SU-DHL-6 (cell line): ENCODE measurements at regions not wholly inside any gene's neighbourhood (a gene's known extent, or its start where the extent isn't known, plus 50 kb on each side); places are given as distances from the start of the nearest gene placed in this dataset.
"Not testable (repeated sequence)": the region's sequence is repeated elsewhere in the genome, so short reads cannot be mapped to it uniquely, and the experiment has no call there.

Experiments used
- H2AFZ ChIP-seq: fragments of 200-600 bp; sonication (generic); 2 replicates; pipeline ENCODE4 v1.6.1; 2014; ENCODE audit warnings: low read depth, mild to moderate bottlenecking, moderate library complexity, mixed read lengths, antibody characterized with exemption, low read length; ENCODE audit not compliant: severe bottlenecking
- H3F3A ChIP-seq: fragments of 200-600 bp; shearing (Covaris generic); 2 replicates; pipeline ENCODE4 v1.6.0; 2016; ENCODE audit warnings: antibody characterized with exemption, mild to moderate bottlenecking; ENCODE audit not compliant: insufficient read depth
- H3K27ac ChIP-seq: fragments of 200-600 bp; sonication (generic); 2 replicates; pipeline ENCODE4 v1.5.1; 2016; ENCODE audit warnings: low read depth, mild to moderate bottlenecking, low read length, moderate library complexity, mixed read lengths
- H3K27me3 ChIP-seq: fragments of 200-600 bp; sonication (generic), shearing (Covaris generic); 2 replicates; pipeline ENCODE4 v1.6.0; 2014; ENCODE audit warnings: mild to moderate bottlenecking, low read length
- H3K36me3 ChIP-seq: fragments of 200-600 bp; sonication (generic); 2 replicates; pipeline ENCODE4 v1.6.1; 2014; ENCODE audit warnings: mild to moderate bottlenecking, low read length, mixed read lengths
- H3K4me2 ChIP-seq: fragments of 300-600, 200-600 bp; shearing (Covaris generic), sonication (generic); 2 replicates; pipeline ENCODE4 v1.6.0; 2014; ENCODE audit warnings: low read length, low read depth, mild to moderate bottlenecking; ENCODE audit not compliant: poor library complexity, severe bottlenecking
- H3K4me3 ChIP-seq: fragments of 200-600 bp; sonication (generic); 2 replicates; pipeline ENCODE4 v1.5.1; 2014; ENCODE audit warnings: antibody characterized with exemption, low read length, mild to moderate bottlenecking, mixed read lengths; ENCODE audit not compliant: insufficient read depth, poor library complexity, severe bottlenecking
- H3K79me2 ChIP-seq: fragments of 200-600 bp; sonication (generic); 2 replicates; pipeline ENCODE4 v1.6.1; 2014; ENCODE audit warnings: mild to moderate bottlenecking, low read length, moderate library complexity; ENCODE audit not compliant: insufficient read depth
- H3K9ac ChIP-seq: fragments of 200-600 bp; sonication (generic); 2 replicates; pipeline ENCODE4 v1.7.0; 2014; ENCODE audit warnings: mild to moderate bottlenecking, low read length
- H3K9me2 ChIP-seq: fragments of 200-600 bp; sonication (generic); replicated peaks from 2 replicates; pipeline ENCODE4 v1.6.1; 2014; ENCODE audit warnings: low read length; ENCODE audit not compliant: insufficient read depth
- H3K9me3 ChIP-seq: fragments of 200-600 bp; sonication (generic); 2 replicates; pipeline ENCODE4 v1.6.1; 2014; ENCODE audit warnings: low read length, mixed read lengths; ENCODE audit not compliant: insufficient read depth
- H4K20me1 ChIP-seq: fragments of 200-600 bp; sonication (generic); 2 replicates; pipeline ENCODE4 v1.6.1; 2014; ENCODE audit warnings: low read depth, mild to moderate bottlenecking, antibody characterized with exemption, low read length, moderate library complexity, mixed read lengths
- EZH2phosphoT487 ChIP-seq: fragments of 200-600 bp; sonication (generic), shearing (Covaris generic); conservative IDR thresholded peaks from 2 replicates; pipeline ENCODE4 v1.6.1; 2018; ENCODE audit warnings: mild to moderate bottlenecking, antibody characterized with exemption, low read length, moderate library complexity, mixed read lengths
- TF ChIP-seq, protein P1 (sequence below): fragments of 200-600 bp; sonication (generic); IDR thresholded peaks from one replicate; pipeline ENCODE4 v1.5.1; 2017; ENCODE audit warnings: antibody characterized with exemption, mild to moderate bottlenecking, low read length, moderate library complexity; ENCODE audit not compliant: insufficient read depth, poor library complexity, severe bottlenecking

- H3K9me2 ChIP-seq, H3K27me3 ChIP-seq, H2AFZ ChIP-seq, H3K79me2 ChIP-seq, H3F3A ChIP-seq, H3K4me2 ChIP-seq, H3K36me3 ChIP-seq, H4K20me1 ChIP-seq, H3K9ac ChIP-seq, H3K4me3 ChIP-seq, H3K27ac ChIP-seq, H3K9me3 ChIP-seq: not testable (repeated sequence)
Measured at GRCh38 chr5:130897181-130897536, 267.9 kb downstream of the HINT1 start.

DNA sequence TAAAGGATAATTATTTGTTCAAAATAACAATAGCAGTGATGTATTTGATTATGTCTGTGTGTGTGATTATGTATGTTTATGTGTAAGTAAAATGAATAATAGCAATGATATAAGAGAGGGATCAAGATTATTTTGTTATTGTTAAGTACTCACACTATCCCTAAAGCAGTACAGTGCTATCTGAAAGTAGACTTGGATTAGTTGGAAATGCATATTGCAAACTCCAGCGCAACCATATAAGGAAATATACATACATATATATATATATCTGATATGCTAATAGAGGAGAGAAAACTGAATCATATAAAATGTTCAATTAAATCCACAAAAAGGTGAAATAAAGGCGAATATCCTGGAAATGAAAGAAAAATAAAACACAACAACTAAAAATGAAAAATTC, 268.4 kb downstream of the HINT1 start:
- no peaks in the 10 kb centered on the region for H3K27me3 ChIP-seq
- no peak overlapping the region for H2AFZ ChIP-seq
- no peak overlapping the region for H3K4me2 ChIP-seq
- TF ChIP-seq, protein P1, sequence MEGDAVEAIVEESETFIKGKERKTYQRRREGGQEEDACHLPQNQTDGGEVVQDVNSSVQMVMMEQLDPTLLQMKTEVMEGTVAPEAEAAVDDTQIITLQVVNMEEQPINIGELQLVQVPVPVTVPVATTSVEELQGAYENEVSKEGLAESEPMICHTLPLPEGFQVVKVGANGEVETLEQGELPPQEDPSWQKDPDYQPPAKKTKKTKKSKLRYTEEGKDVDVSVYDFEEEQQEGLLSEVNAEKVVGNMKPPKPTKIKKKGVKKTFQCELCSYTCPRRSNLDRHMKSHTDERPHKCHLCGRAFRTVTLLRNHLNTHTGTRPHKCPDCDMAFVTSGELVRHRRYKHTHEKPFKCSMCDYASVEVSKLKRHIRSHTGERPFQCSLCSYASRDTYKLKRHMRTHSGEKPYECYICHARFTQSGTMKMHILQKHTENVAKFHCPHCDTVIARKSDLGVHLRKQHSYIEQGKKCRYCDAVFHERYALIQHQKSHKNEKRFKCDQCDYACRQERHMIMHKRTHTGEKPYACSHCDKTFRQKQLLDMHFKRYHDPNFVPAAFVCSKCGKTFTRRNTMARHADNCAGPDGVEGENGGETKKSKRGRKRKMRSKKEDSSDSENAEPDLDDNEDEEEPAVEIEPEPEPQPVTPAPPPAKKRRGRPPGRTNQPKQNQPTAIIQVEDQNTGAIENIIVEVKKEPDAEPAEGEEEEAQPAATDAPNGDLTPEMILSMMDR, result no peak
- no peak overlapping the region for H3K27ac ChIP-seq
- H3F3A ChIP-seq, result no peaks in the 10 kb centered on the region
- no peaks in the 10 kb centered on the region for H3K9me3 ChIP-seq
- H3K9me2 ChIP-seq, result no peaks in the 10 kb centered on the region
- no peak overlapping the region for H3K4me3 ChIP-seq
- H3K79me2 ChIP-seq, result no peaks in the 10 kb centered on the region
- no peak overlapping the region for H3K9ac ChIP-seq
- H4K20me1 ChIP-seq, result no peaks in the 10 kb centered on the region
- no peaks in the 10 kb centered on the region for H3K36me3 ChIP-seq

DNA sequence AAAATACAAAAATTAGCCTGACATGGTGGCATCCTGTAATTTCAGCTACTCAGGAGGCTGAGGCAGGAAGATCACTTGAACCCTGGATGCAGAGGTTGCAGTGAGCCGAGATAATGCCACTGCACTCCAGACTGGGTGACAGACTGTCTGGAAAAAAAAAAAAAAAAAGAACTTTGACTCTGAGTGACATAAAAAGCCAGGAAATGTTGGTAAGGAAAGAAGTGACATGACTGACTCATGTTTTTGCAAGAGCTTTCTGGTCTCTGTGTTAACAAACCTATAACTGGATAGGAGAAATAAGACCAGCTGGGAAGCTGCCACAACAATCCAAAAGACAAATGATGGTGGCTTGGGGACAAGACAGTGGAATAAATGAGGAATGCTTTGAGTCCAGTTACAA, 272.1 kb downstream of the HINT1 start:
- TF ChIP-seq, protein P1, result no peak
- no peak for TF ChIP-seq EZH2phosphoT487
- Histone ChIP-seq H2AFZ (no peak overlapping the region), H3K4me3 (no peak overlapping the region), H3K27me3 (no peaks in the 10 kb centered on the region), H3K4me2 (no peak overlapping the region), H3K9me2 (no peaks in the 10 kb centered on the region), H3K9me3 (no peaks in the 10 kb centered on the region), H3K79me2 (no peaks in the 10 kb centered on the region), H3F3A (no peaks in the 10 kb centered on the region), H4K20me1 (no peaks in the 10 kb centered on the region), H3K27ac (no peak overlapping the region), H3K36me3 (no peaks in the 10 kb centered on the region), H3K9ac (no peak overlapping the region)

GRCh38 chr5:130890610-130891009, 274.4 kb downstream of the HINT1 start:
- H3K79me2 ChIP-seq, result no peaks in the 10 kb centered on the region
- H3K9me3 ChIP-seq, result no peaks in the 10 kb centered on the region
- no peak overlapping the region for H3K9ac ChIP-seq
- no peak overlapping the region for H2AFZ ChIP-seq
- no peak overlapping the region for H3K27ac ChIP-seq
- H4K20me1 ChIP-seq, result no peaks in the 10 kb centered on the region
- H3K27me3 ChIP-seq, result no peaks in the 10 kb centered on the region
- TF ChIP-seq EZH2phosphoT487, result no peak
- TF ChIP-seq, protein P1, result no peak
- H3K9me2 ChIP-seq, result no peaks in the 10 kb centered on the region
- H3K4me3 ChIP-seq, result no peak overlapping the region
- no peak overlapping the region for H3K4me2 ChIP-seq
- H3F3A ChIP-seq, result no peaks in the 10 kb centered on the region
- no peaks in the 10 kb centered on the region for H3K36me3 ChIP-seq
